GM21737 (cell line): ENCODE measurements at regions not wholly inside any gene's neighbourhood (a gene's known extent, or its start where the extent isn't known, plus 50 kb on each side); places are given as distances from the start of the nearest gene placed in this dataset.

Experiments
- ATAC-seq: cut with Tn5 transposase; IDR thresholded peaks from one replicate; pipeline ENCODE4 v1.9.1; 2021; ENCODE audit warnings: mild to moderate bottlenecking, moderate library complexity; ENCODE audit not compliant: unreplicated experiment

DNA sequence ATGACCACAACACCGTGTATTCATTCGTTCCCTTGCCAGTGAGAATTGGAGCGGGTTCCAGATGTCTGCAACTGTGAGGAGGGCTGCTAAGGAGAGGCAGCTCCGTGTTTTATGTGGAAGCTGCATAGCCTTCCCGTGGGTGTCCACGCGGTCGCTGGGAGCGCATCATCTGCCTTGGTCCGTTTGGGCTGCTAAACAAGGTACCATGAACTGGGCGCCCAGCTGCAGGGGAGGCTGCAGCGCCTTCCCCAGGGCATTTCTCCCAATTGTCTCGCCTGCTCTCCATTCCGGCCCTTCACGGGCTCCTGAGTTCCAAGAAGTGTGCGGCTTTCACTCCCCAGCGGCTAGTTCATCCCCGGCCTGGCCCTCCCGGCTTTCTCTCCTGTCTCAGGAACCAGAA is 1446.4 kb downstream of the TBC1D22A start:
- no peak for ATAC-seq

DNA sequence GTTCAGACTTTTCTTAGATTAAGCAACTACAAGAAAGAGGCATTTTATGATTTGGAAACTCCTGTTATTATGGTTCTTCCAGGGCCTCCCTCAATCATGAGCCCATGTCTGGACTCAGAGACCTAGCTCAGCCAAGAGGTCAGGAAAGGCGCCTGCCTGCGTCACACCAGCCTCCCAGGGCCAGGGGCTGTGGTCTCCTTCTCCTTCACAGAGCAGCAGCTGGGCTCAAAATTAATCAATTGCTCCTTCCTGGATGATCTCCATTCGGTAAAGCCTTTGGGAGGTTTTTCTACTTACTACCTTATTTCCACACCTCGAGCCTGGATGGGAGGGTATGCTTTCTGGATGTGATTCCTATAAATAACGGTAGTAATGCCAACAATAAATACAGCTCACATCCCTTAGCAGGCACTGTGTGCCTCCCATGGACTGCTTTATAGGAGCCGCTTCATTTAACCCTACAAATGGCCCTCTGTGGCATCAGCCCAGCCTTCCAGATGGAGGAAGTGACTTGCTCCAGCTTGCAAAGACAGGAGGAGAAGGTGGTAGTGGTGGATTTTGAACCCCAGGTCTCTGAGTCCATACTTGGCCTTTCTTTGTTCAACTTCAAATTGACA is 1445.6 kb downstream of the TBC1D22A start:
- ATAC-seq, result no peak

- ATAC-seq, result no peak
Observed at GRCh38 chr22:48205790-48206189, 1443.3 kb downstream of the TBC1D22A start.

- no peak for ATAC-seq
Observed at GRCh38 chr22:48205161-48205560, 1442.7 kb downstream of the TBC1D22A start.

GRCh38 chr22:48204296-48204695 is 1441.8 kb downstream of the TBC1D22A start:
- ATAC-seq, result no peak

DNA sequence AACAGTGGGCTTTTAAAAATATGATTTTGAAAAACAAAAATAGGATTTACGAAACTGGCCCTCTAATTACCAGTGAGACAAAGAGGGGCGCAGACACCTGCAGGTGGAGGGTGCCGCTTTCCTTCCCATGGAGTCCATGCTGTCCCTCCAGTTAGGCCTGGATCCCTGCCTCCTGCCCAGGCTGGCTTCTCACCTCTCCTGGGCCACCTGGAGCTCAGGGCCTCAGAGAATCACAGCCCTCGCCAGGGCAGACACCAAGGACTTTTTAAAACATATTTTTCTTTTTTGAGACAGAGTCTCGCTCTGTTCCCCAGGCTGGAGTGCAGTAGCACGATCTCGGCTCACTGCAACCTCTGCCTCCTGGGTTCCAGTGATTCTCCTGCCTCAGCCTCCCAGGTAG is 1437.2 kb downstream of the TBC1D22A start:
- ATAC-seq, result no peak

GRCh38 chr22:48198489-48199459 is 1436.3 kb downstream of the TBC1D22A start:
- ATAC-seq, result no peak

DNA sequence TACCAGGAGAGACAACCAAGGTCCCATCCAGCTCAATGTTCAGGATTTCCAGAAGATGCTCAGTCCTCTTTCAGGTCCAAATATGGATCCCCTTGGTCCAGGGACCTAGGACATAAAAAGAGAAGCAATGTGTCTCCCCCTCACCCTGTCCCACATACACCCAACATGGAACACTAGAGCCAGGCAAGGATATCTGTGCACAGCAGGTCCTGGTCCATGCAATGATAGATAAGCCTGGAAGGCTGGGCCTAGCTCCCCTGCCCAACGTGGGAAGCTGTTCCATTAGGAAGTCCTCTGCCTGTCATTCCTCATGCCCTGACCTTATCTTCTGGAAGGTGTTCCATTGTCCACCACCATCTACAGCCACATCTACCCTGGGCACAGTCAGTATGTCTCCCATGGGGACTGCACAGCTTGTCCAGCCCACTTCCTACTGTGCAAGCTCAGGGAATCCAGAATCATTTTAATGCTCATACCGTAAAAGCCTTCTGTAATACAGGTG is 1434.8 kb downstream of the TBC1D22A start:
- ATAC-seq, result no peak

DNA sequence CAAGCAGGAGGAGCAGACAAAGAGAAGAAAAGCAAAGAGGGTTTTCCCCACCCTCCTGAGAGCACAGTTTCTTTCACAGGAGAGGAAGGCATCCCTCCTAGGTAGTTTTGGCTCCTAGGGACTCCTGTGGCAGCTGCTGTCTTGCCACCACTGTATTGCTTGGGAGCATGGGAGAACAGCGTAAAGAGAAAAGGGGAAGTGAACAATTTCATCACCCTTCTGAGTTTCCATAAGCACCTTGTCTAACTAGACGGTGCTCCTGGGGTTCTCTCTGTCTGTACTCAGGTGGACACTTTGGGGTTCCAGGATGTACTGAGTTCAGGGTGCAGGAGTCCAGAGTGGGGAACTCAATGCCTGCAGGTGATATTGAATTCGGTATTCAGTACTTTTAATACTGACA is 1430.5 kb downstream of the TBC1D22A start:
- ATAC-seq, result no peak

GRCh38 chr22:48192071-48192470 is 1429.6 kb downstream of the TBC1D22A start:
- no peak for ATAC-seq

DNA sequence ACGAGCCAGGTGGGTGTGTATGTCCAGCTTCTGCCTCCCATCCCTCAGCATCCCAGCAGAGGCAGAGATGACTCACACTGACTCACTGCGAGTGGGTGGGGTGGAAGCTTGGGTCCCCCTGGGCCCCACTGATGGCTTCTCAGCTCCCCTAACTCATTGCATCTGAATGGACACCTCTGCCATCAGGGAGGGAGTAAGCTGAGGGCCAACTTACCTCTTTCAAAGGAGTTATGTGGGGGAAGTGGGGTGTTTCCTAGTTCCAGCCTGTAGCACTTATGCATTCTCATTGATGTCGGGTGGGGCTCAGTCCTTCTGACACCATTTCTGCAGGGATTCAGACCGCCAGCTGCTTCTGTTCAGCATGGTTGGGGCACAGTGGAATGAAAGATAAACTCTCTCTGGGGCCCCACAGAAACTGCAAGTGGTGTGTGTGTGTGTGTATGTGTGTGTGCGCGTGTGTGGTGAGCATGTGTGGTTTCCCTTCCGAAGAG is 1425.8 kb downstream of the TBC1D22A start:
- no peak for ATAC-seq

DNA sequence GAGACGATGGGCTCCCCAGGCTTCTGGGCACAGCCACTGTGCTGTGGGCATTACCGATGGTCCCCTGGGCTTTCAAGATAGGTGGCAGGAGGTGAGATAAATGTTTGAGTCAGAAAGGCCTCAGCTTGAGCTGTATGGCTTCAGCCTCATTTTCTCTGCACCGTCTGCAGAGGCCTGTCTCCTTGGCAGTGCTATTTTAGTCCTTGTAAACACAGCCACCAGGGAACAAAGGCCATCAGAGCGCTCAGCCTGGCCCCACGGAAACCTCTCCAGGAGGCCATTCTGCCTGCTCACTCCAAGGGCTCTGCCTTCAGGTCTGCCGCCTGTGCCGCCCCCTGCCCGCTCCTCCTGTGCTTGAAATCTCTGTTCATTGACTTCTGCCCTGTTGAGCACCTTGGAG is 1424.9 kb downstream of the TBC1D22A start:
- no peak for ATAC-seq

GRCh38 chr22:48186146-48186790 is 1423.8 kb downstream of the TBC1D22A start:
- ATAC-seq, result no peak

- no peak for ATAC-seq
Observed at GRCh38 chr22:48185071-48186055, 1422.9 kb downstream of the TBC1D22A start.

- ATAC-seq, result no peak
Observed at GRCh38 chr22:48182846-48183805, 1420.7 kb downstream of the TBC1D22A start.

DNA sequence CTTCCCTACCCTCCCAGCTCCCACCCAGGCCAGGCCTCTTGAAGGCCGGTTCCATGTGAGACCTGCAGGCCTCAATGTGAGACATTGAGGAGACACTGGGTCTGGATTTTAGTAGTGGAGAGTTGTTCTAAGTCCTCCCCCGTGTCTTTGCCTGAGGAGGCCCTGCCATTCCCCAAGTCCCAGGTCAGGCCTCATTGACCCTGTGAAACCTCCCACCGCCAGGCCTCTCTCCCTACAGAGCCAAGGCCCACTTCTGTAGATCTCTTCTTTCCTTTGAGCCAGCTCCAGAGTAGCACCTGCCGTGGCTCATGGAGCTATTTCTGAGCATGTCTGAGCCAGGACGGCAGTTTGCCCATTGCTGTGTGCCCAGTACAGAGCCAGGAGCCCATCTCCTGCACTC is 1419.6 kb downstream of the TBC1D22A start:
- ATAC-seq, result no peak

DNA sequence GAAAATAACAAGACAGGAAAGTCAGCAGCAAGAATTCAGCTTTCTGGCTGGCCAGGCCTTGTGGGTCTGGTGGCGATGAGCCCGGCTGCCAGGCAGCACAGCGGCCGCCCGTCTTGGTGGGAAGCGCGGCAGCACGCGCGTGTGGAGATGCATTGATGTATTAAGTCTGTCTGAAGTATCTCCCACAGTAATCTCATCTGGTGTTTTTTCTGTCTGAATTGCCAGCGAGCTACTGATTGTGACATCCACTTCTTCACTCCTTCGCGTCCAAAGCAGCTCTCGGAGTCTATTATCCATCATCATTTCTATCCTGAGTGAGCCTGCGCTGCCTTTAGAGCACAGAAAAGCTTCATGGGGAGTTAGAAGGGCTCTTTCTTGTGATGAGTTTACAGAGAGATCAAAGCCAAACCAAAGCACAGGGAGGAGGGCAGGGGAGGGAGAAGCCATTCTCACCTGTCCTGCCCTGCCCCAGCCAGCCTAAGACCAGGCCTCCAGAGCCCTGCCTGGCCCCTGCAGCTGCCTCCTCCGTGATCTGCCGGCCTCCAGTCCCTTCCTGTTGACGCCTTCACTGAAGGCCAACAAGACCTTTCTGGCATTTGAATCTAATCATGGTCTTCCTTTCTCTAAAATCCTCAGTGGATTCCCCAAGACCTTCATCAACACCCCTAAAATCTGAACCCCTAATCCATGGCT is 1419.0 kb downstream of the TBC1D22A start:
- no peak for ATAC-seq

DNA sequence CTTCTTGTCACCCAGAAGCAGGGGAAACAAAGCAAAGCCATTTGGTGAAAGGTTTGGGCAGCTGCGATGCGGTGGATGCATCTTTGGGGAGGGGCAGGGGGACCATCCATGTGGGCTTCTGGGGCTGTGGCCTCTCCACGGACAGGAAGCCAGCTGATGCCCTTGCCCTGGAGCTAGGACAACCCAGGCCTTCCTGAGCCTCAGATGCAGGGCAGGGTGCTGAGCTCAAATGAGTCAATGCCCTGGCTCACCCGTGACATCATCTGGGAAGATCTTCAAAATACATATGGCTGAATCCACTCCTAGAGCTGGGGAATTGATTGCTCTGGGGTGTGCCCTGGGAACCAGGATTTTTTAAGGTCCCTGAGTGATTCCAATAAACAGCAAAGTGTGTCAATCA is 1418.2 kb downstream of the TBC1D22A start:
- ATAC-seq, result no peak
